Amniotic stem cell (primary cell): ENCODE measurements at regions not wholly inside any gene's neighbourhood (a gene's known extent, or its start where the extent isn't known, plus 50 kb on each side); places are given as distances from the start of the nearest gene placed in this dataset.

Experiments used
- DNase-seq: peaks from one replicate; lab custom pipeline; 2025; lab: John Stamatoyannopoulos, UW

- no peak for DNase-seq
Measured at GRCh38 chr6:145486306-145486705, 249.0 kb downstream of the EPM2A start.

GRCh38 chr6:145489583-145489982 lies 245.7 kb downstream of the EPM2A start:
- DNase-seq, result no peak

GRCh38 chr6:145490068-145490467 lies 245.3 kb downstream of the EPM2A start:
- DNase-seq, result no peak

- no peak for DNase-seq
Measured at GRCh38 chr6:145491126-145491525, 244.2 kb downstream of the EPM2A start.

GRCh38 chr6:145497006-145497405 lies 238.3 kb downstream of the EPM2A start:
- no peak for DNase-seq

- DNase-seq, result no peak
Measured at GRCh38 chr6:145498425-145498824, 236.9 kb downstream of the EPM2A start.

- no peak for DNase-seq
Measured at GRCh38 chr6:145502416-145502815, 232.9 kb downstream of the EPM2A start.

- no peak for DNase-seq
Measured at GRCh38 chr6:145506136-145506535, 229.2 kb downstream of the EPM2A start.

- no peak for DNase-seq
Measured at GRCh38 chr6:145506565-145506964, 228.8 kb downstream of the EPM2A start.

GRCh38 chr6:145507239-145507638 lies 228.1 kb downstream of the EPM2A start:
- DNase-seq, result no peak

- no peak for DNase-seq
Measured at GRCh38 chr6:145508107-145508506, 227.2 kb downstream of the EPM2A start.

- no peak for DNase-seq
Measured at GRCh38 chr6:145517492-145517891, 217.8 kb downstream of the EPM2A start.

- DNase-seq, result no peak
Measured at GRCh38 chr6:145525038-145525437, 210.3 kb downstream of the EPM2A start.

GRCh38 chr6:145529582-145529981 lies 205.7 kb downstream of the EPM2A start:
- no peak for DNase-seq

GRCh38 chr6:145530454-145530853 lies 204.9 kb downstream of the EPM2A start:
- DNase-seq, result no peak

- DNase-seq, result no peak
Measured at GRCh38 chr6:145531032-145531431, 204.3 kb downstream of the EPM2A start.

GRCh38 chr6:145531822-145532221 lies 203.5 kb downstream of the EPM2A start:
- no peak for DNase-seq

- no peak for DNase-seq
Measured at GRCh38 chr6:145532361-145532760, 203.0 kb downstream of the EPM2A start.

- DNase-seq, result no peak
Measured at GRCh38 chr6:145534989-145535388, 200.3 kb downstream of the EPM2A start.

GRCh38 chr6:145538989-145539388 lies 196.3 kb downstream of the EPM2A start:
- no peak for DNase-seq

- DNase-seq, result no peak
Measured at GRCh38 chr6:145539831-145540230, 195.5 kb downstream of the EPM2A start.

GRCh38 chr6:145540741-145541140 lies 194.6 kb downstream of the EPM2A start:
- no peak for DNase-seq

- no peak for DNase-seq
Measured at GRCh38 chr6:145544041-145544440, 191.3 kb downstream of the EPM2A start.

GRCh38 chr6:145544514-145544913 lies 190.8 kb downstream of the EPM2A start:
- DNase-seq, result no peak

GRCh38 chr6:145546265-145546664 lies 189.1 kb downstream of the EPM2A start:
- DNase-seq, result no peak
